ENCODE measurements at regions not wholly inside any gene's neighbourhood (a gene's known extent, or its start where the extent isn't known, plus 50 kb on each side); places are given as distances from the start of the nearest gene placed in this dataset.

GRCh38 chr16:34054137-34054536 is 594.7 kb downstream of the TP53TG3F start:
- TF ChIP-seq, protein P1, sequence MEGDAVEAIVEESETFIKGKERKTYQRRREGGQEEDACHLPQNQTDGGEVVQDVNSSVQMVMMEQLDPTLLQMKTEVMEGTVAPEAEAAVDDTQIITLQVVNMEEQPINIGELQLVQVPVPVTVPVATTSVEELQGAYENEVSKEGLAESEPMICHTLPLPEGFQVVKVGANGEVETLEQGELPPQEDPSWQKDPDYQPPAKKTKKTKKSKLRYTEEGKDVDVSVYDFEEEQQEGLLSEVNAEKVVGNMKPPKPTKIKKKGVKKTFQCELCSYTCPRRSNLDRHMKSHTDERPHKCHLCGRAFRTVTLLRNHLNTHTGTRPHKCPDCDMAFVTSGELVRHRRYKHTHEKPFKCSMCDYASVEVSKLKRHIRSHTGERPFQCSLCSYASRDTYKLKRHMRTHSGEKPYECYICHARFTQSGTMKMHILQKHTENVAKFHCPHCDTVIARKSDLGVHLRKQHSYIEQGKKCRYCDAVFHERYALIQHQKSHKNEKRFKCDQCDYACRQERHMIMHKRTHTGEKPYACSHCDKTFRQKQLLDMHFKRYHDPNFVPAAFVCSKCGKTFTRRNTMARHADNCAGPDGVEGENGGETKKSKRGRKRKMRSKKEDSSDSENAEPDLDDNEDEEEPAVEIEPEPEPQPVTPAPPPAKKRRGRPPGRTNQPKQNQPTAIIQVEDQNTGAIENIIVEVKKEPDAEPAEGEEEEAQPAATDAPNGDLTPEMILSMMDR (IDR thresholded peaks at IDR 0.05): no peak
- TF ChIP-seq POLR2A (IDR thresholded peaks at IDR 0.05): no peak
